Activated CD8-positive, alpha-beta memory T cell treated with anti-CD3 and anti-CD28 coated beads, Interleukin-2, amount 10 ng/mL, durations not matched to agents 7 days and 5 days (primary cell): ENCODE measurements at regions not wholly inside any gene's neighbourhood (a gene's known extent, or its start where the extent isn't known, plus 50 kb on each side); places are given as distances from the start of the nearest gene placed in this dataset.
"Not testable (repeated sequence)": the region's sequence is repeated elsewhere in the genome, so short reads cannot be mapped to it uniquely, and the experiment has no call there.

Experiments
- ATAC-seq: fragments of 150-1000 bp; cut with Tn5 transposase; one replicate; pipeline ENCODE4 v1.10.0; 2021; ENCODE audit warnings: moderate library complexity
- CTCF ChIA-PET: fragments of 350-600 bp; sonication (Branson Sonifier 250); formaldehyde crosslinking; loops from one replicate; lab custom pipeline; 2021; ENCODE audit warnings: antibody characterized with exemption; lab: Charles Lee
- DNase-seq: peaks from one replicate; pipeline ENCODE4 v3.0.0-alpha.2; 2020
- H3K27ac Mint-ChIP-seq: one replicate; pipeline ENCODE4 v1.8.0; 2021; ENCODE audit warnings: mild to moderate bottlenecking, mixed read lengths
- H3K27me3 Mint-ChIP-seq: one replicate; pipeline ENCODE4 v1.8.0; 2021; ENCODE audit warnings: mixed read lengths
- H3K36me3 Mint-ChIP-seq: one replicate; pipeline ENCODE4 v1.8.0; 2021; ENCODE audit warnings: mild to moderate bottlenecking, mixed read lengths
- H3K4me1 Mint-ChIP-seq: one replicate; pipeline ENCODE4 v1.8.0; 2021; ENCODE audit warnings: mixed read lengths
- H3K4me3 Mint-ChIP-seq: one replicate; pipeline ENCODE4 v1.8.0; 2021; ENCODE audit warnings: mild to moderate bottlenecking, moderate library complexity, mixed read lengths
- H3K9me3 Mint-ChIP-seq: one replicate; pipeline ENCODE4 v1.8.0; 2022; ENCODE audit warnings: low read depth, mixed read lengths

DNA sequence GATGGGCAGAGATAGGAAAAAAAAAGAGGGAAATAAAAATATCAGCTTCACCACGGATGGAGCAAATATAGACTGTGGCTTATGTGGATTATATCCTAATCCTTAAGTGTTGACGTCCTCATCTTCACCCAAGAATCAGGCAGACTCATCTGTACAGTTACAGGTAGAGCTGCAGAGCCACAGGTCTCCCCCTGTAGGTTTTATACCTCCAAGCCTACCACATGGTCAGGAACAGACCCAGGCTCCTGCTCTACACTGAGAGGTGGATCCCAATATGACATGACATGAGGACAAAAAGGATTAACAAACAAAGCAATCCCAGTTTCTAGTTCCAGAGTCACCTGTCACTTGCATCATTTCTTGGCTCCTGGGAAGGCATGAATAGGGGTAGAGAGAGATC lies 400.8 kb downstream of the SEMA3D start:
- Mint-ChIP-seq H3K27me3 (no peaks in the 10 kb centered on the region), H3K4me3 (no peak overlapping the region), H3K4me1 (no peaks in the 10 kb centered on the region), H3K27ac (no peak overlapping the region), H3K36me3 (no peaks in the 10 kb centered on the region), H3K9me3 (peaks cover 3% of the 10 kb centered on the region)
- DNase-seq (no peak), ATAC-seq (no peak)
- CTCF ChIA-PET: no interaction called here

DNA sequence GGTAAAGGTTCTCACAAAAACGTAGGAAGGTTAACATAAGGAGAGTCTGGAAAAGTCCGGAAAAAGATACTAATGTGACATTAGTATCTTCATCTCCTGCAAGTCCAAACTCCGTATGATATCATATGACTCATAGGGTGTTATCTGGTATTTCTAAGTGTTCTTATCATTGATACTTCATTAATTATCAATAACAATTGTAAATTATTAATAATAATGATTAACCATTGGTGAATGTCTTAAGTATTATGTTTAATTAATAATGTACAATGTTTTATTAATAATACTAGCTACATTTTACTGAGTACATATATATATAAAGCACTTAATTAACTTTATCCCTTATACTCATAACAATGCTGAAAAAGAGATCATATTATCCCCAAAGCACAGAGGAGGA lies 402.4 kb downstream of the SEMA3D start:
- Mint-ChIP-seq H3K36me3 (no peaks in the 10 kb centered on the region), H3K4me1 (no peaks in the 10 kb centered on the region)
- CTCF ChIA-PET: no interaction called here

DNA sequence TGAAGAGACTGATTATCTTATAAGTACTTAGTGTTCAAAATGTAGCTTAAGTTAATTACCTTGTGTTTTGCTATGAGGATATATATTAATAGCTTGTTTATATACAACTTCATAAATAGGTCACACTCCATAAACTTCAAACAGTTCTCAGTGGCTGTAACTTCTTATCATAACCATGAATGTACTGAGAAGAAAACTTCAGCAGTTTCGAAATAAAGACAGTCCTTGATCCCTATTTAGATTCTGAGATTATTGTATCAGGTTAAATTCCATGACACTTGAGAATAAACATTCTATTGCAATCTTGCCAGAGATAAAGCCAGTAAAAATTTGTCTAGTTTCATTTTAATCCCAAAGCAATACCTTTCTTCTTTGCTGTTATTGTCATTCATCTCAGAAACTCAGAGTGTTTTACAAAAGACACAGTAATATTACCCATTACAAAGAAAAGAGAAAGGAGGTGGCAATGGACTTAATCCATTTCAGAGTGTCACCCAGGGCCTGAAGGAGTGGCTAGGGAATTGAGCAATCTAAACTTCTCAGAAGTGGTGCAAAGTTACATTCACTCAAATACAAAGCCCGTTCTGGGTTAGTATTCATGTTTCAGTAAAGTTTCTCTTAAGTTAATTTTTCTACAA lies 403.6 kb downstream of the SEMA3D start:
- Mint-ChIP-seq H3K36me3 (no peaks in the 10 kb centered on the region), H3K4me3 (no peak overlapping the region), H3K9me3 (peaks cover 5% of the 10 kb centered on the region), H3K4me1 (no peaks in the 10 kb centered on the region), H3K27ac (no peak overlapping the region), H3K27me3 (no peaks in the 10 kb centered on the region)
- DNase-seq (no peak), ATAC-seq (no peak)
- CTCF ChIA-PET: no interaction called here

More for the DNA sequence above, 402.4 kb downstream of the SEMA3D start:
- H3K27ac Mint-ChIP-seq: no peak overlapping the region
- no peak for ATAC-seq
- no peak for DNase-seq
- H3K9me3 Mint-ChIP-seq: peaks cover 5% of the 10 kb centered on the region
- H3K27me3 Mint-ChIP-seq: no peaks in the 10 kb centered on the region
- no peak overlapping the region for H3K4me3 Mint-ChIP-seq

DNA sequence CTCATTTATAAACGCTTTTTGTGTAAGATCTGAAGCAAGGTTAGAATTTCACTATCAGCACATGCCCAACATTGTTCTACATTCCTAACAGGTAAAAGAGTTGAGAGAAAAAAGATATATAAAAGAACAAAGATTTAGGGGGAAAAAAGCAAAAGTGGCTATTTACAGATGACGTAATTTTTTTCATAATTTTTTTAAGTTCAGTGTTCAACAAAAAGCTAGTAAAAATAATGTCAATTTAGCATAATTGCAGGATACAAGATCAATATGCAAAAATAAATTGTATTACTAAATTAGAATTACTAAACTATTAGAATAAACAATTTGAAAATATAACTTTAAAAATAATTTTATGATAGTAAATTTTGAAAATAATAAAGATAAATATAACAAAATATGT lies 405.0 kb downstream of the SEMA3D start:
- Mint-ChIP-seq H3K9me3 (peaks cover 5% of the 10 kb centered on the region), H3K27me3 (no peaks in the 10 kb centered on the region), H3K36me3 (no peaks in the 10 kb centered on the region), H3K4me1 (no peaks in the 10 kb centered on the region), H3K4me3 (no peak overlapping the region), H3K27ac (no peak overlapping the region)
- CTCF ChIA-PET: no interaction called here
- DNase-seq (no peak), ATAC-seq (no peak)

DNA sequence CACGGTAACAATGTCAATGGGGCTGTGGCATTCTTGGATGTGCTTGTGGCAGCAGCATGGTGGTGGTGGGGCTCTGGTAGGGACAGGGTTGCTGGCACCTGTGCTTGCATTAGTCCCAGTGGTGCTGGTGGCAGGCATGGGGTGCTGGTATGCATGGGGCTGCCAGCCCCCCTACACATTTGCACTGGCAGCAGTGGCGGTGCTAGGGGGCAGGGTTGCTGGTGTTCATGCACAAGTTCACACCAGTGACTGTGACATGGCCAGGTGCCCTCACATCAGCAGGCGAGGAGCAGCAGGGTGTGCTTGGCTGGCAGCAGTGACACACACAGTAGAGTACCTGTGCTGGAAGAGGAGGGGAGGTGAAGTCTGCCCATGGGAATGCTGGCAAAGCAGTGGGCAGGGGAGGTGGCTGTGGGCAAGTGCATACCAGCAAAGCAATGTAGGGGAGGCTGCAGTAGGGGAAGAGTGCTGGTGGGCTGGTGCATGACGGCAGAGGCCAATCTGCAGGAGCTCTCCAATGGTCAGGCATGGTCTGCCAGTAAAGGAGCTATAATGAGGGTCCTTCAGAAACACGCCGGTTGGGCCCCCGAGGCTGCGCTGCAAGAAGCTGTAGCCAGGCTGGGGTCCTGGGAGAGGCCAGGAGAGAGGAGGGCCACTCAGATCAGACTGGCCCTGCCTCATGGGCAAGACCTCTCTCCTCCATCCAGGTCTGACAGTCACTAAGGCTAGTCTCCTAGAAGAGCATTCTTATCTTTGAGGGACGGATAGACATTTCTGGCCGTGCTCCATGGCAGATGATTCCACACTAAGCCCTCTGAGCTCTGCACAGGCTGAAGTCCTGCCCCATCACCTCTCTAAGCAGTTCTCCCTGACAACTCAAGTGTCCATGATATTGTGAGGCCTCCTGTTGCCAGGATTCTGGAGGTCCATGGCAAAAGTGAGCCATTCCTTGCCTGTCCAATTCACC lies 406.4 kb downstream of the SEMA3D start:
- Mint-ChIP-seq H3K27me3 (no peaks in the 10 kb centered on the region), H3K4me1 (no peaks in the 10 kb centered on the region), H3K4me3 (no peak overlapping the region), H3K36me3 (no peaks in the 10 kb centered on the region), H3K9me3 (peaks cover 5% of the 10 kb centered on the region), H3K27ac (no peak overlapping the region)
- DNase-seq: no peak
- no peak for ATAC-seq
- CTCF ChIA-PET: no interaction called here

DNA sequence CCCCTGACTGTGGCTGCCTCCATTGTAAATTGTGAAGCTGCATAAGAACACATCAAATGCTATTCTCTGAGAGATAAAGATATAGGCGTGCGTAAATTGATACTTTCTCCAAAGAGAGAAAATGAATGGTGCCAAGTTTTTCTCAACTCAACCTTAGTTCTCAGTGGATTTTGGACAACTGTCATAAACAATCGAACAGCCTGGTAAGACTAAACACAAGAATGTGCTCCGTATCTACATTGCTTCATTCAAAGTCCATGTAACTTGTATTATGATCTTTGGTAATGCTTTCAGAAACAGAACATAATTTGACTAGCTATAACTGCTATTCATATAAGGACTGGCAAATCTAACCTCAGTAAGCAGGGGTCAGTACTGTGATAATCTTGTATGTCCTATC lies 429.1 kb downstream of the SEMA3D start:
- Mint-ChIP-seq H3K4me1 (no peaks in the 10 kb centered on the region), H3K4me3 (no peak overlapping the region), H3K9me3 (peaks cover 10% of the 10 kb centered on the region), H3K27me3 (no peaks in the 10 kb centered on the region), H3K36me3 (no peaks in the 10 kb centered on the region), H3K27ac (no peak overlapping the region)
- no peak for ATAC-seq
- CTCF ChIA-PET: no interaction called here
- DNase-seq: no peak

DNA sequence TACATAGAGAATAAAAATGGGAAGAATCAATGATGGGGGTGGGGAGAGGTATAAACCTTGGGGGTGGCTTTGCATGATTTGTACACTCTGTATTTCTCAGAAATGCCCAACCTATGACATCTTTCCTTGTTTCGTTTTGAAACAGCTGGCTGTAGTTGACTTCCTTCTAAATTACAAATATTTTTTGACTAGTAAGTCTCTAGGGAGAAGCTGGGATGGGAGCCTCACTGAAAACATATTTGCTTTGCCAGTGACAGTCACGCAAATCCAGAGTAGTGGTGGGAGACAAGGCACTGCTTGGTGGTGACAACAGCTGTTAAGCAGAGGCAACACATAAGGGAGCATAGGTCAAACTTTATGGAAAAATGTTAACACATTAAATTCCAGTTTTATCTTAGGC lies 440.5 kb downstream of the SEMA3D start:
- ATAC-seq: no peak
- no peak overlapping the region for H3K27ac Mint-ChIP-seq
- H3K4me3 Mint-ChIP-seq: no peak overlapping the region
- no peaks in the 10 kb centered on the region for H3K36me3 Mint-ChIP-seq
- H3K9me3 Mint-ChIP-seq: peaks cover 3% of the 10 kb centered on the region
- CTCF ChIA-PET: no interaction called here
- no peak for DNase-seq
- no peaks in the 10 kb centered on the region for H3K27me3 Mint-ChIP-seq
- H3K4me1 Mint-ChIP-seq: no peaks in the 10 kb centered on the region

DNA sequence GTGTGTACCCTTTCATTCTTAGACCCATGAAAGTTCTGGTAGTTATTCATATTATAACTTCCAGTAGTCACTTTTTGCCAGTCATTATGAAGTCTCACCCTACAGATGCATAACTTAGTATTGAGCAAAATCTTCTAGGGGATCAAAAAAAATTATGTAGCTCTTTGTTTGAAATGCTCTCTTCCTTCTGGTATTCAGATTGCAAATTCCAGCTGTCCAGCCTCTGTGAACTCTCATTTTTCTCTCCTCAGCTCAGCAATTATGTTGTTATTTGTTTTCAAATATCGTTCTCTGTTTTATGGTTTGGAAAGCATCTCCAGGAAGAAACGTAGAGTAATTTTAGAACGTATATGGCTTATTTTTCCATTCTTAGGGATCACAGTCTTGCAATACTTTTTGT lies 442.5 kb downstream of the SEMA3D start:
- H3K9me3 Mint-ChIP-seq: peaks cover 5% of the 10 kb centered on the region
- H3K27me3 Mint-ChIP-seq: no peaks in the 10 kb centered on the region
- H3K4me3 Mint-ChIP-seq: no peak overlapping the region
- CTCF ChIA-PET: no interaction called here
- ATAC-seq (no peak), DNase-seq (no peak)
- H3K4me1 Mint-ChIP-seq: no peaks in the 10 kb centered on the region
- H3K36me3 Mint-ChIP-seq: no peaks in the 10 kb centered on the region
- H3K27ac Mint-ChIP-seq: no peak overlapping the region

DNA sequence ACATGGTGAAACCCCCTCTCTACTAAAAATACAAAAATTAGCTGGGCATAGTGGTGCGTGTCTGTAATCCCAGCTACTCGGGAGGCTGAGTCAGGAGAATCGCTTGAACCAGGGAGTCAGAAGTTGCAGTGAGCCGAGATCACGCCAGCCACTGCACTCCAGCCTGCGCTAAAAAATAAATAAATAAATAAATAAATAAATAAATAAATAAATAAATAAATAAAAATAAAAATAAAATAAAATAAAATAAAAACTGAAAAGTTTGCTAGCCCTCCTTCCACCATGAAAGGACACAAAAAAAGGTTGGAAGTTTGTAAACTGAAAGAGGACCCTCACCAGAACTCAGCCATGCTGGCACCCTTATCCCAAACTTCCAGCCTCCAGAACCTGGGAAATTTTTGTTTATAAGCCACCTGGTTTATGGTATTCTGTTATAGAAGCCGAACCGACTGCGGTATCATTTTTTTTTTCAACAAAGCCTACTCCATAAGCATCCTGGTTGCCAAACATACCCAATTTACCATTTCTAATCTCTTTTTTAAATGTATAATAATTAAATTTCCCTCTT lies 448.2 kb downstream of the SEMA3D start:
- Mint-ChIP-seq H3K9me3 (peaks cover 2% of the 10 kb centered on the region), H3K27me3 (no peaks in the 10 kb centered on the region), H3K4me3 (no peak overlapping the region), H3K27ac (no peak overlapping the region), H3K4me1 (no peaks in the 10 kb centered on the region), H3K36me3 (no peaks in the 10 kb centered on the region)
- ATAC-seq (no peak), DNase-seq (no peak)
- CTCF ChIA-PET: no interaction called here

DNA sequence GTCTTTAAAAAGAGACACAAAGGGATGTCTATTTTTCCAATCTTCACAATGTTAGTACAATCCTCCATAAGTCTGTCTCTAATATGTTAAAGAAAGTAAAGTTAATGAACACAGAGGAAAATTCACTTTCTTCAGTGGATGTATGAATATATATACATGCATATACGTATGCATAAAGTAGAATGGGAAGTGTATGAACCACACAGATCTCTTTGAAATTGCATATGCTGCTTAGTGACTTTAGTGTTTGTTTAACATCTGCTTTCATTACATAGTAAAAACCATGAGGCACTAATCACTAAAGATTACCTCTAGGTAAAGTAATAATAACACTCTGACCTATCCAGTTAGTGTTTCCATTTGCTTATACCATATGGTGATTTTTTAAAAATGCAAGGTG lies 451.2 kb downstream of the SEMA3D start:
- ATAC-seq: no peak
- CTCF ChIA-PET: no interaction called here
- no peak for DNase-seq
- no peaks in the 10 kb centered on the region for H3K27me3 Mint-ChIP-seq
- no peaks in the 10 kb centered on the region for H3K36me3 Mint-ChIP-seq
- no peak overlapping the region for H3K4me3 Mint-ChIP-seq
- H3K9me3 Mint-ChIP-seq: peaks cover 2% of the 10 kb centered on the region
- H3K4me1 Mint-ChIP-seq: no peaks in the 10 kb centered on the region
- H3K27ac Mint-ChIP-seq: no peak overlapping the region

DNA sequence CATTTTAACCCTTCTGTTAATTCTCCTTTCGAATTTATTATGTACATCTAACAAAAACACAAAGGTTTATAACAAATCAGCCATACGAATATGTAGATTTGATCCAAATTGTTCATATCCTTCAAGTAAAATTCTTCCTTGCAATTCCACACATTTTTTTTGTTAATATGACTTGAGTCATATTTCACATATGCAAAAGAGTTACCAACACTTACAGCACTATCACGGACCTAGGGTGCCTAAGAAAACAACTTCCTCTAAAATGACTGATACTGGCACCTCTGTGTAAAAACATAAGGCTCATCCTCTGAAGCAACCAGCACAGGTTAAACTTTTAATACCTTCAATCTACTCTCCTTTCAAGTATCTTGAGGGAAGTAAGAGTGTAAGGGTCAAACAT lies 451.8 kb downstream of the SEMA3D start:
- H3K9me3 Mint-ChIP-seq: no peaks in the 10 kb centered on the region
- CTCF ChIA-PET: no interaction called here
- H3K27me3 Mint-ChIP-seq: no peaks in the 10 kb centered on the region
- no peak overlapping the region for H3K27ac Mint-ChIP-seq
- DNase-seq: no peak
- ATAC-seq: no peak
- H3K4me3 Mint-ChIP-seq: no peak overlapping the region
- H3K4me1 Mint-ChIP-seq: no peaks in the 10 kb centered on the region
- no peaks in the 10 kb centered on the region for H3K36me3 Mint-ChIP-seq

DNA sequence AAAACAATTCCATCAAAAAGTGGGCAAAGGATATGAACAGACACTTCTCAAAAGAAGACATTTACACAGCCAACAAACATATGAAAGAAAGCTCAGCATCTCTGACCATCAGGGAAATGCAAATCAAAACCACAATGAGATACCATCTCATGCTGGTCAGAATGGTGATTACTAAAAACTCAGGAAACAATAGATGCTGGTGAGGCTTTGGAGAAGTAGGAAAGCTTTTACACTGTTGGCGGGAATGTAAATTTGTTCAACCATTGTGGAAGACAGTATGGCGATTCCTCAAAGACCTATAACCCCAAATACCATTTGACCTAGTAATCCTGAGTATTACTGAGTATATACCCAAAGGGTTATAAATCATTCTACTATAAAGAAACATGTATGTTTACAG lies 452.9 kb downstream of the SEMA3D start:
- H3K27ac Mint-ChIP-seq, H3K27me3 Mint-ChIP-seq, CTCF ChIA-PET, H3K9me3 Mint-ChIP-seq, H3K36me3 Mint-ChIP-seq, H3K4me1 Mint-ChIP-seq, DNase-seq, H3K4me3 Mint-ChIP-seq, ATAC-seq: not testable (repeated sequence)

DNA sequence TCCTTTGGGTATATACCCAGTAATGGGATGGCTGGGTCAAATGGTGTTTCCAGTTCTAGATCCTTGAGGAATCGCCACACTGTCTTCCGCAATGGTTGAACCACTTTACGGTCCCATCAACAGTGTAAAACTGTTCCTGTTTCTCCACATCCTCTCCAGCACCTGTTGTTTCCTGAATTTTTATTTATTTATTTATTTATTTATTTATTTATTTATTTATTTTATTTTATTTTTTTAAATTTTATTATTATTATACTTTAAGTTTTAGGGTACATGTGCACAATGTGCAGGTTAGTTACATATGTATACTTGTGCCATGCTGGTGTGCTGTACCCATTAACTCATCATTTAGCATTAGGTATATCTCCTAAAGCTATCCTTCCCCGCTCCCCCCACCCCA lies 456.0 kb downstream of the SEMA3D start:
- ATAC-seq, H3K36me3 Mint-ChIP-seq, H3K27ac Mint-ChIP-seq, H3K9me3 Mint-ChIP-seq, H3K27me3 Mint-ChIP-seq, CTCF ChIA-PET, H3K4me1 Mint-ChIP-seq, DNase-seq, H3K4me3 Mint-ChIP-seq: not testable (repeated sequence)

DNA sequence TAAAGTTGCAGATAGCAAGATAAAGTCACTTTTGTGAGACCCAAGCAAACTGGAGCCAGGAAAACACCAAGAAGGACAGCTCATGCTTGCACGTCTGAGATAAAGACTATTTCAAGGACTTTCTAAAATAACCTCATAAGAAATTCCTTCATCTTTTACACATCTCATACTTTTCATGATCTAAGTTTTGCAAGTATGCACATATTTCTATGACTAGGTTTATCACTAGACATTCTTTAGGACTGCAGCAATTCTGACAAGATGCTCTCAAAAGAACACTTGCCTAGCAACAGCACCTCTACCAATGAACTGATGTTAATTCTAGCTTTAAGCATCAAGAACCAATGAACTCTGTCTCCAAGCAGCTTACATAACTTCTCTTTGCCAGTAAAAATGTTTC lies 457.6 kb downstream of the SEMA3D start:
- no peak overlapping the region for H3K4me3 Mint-ChIP-seq
- peaks cover 3% of the 10 kb centered on the region for H3K9me3 Mint-ChIP-seq
- H3K4me1 Mint-ChIP-seq: no peaks in the 10 kb centered on the region
- no peaks in the 10 kb centered on the region for H3K27me3 Mint-ChIP-seq
- no peaks in the 10 kb centered on the region for H3K36me3 Mint-ChIP-seq
- CTCF ChIA-PET: no interaction called here
- DNase-seq (no peak), ATAC-seq (no peak)
- no peak overlapping the region for H3K27ac Mint-ChIP-seq
